GM21717 (cell line): ENCODE measurements at regions not wholly inside any gene's neighbourhood (a gene's known extent, or its start where the extent isn't known, plus 50 kb on each side); places are given as distances from the start of the nearest gene placed in this dataset.

Source experiments
- ATAC-seq: cut with Tn5 transposase; IDR thresholded peaks from one replicate; pipeline ENCODE4 v1.9.1; 2021; ENCODE audit warnings: mild to moderate bottlenecking, moderate library complexity; ENCODE audit not compliant: unreplicated experiment

GRCh38 chr14:26395726-26396125 is 202.1 kb downstream of the NOVA1 start:
- no peak for ATAC-seq

- no peak for ATAC-seq
Measured at GRCh38 chr14:26394150-26394810, 203.6 kb downstream of the NOVA1 start.

GRCh38 chr14:26392498-26392897 is 205.3 kb downstream of the NOVA1 start:
- ATAC-seq = no peak

- ATAC-seq = no peak
Measured at GRCh38 chr14:26389646-26390508, 208.0 kb downstream of the NOVA1 start.

- no peak for ATAC-seq
Measured at GRCh38 chr14:26385310-26385709, 212.5 kb downstream of the NOVA1 start.

- no peak for ATAC-seq
Measured at GRCh38 chr14:26382901-26383685, 214.7 kb downstream of the NOVA1 start.

GRCh38 chr14:26381405-26381804 is 216.4 kb downstream of the NOVA1 start:
- ATAC-seq = no peak

GRCh38 chr14:26380637-26381036 is 217.2 kb downstream of the NOVA1 start:
- no peak for ATAC-seq

GRCh38 chr14:26379951-26380350 is 217.9 kb downstream of the NOVA1 start:
- ATAC-seq = no peak

GRCh38 chr14:26377150-26377549 is 220.7 kb downstream of the NOVA1 start:
- ATAC-seq = no peak

GRCh38 chr14:26370115-26370514 is 227.7 kb downstream of the NOVA1 start:
- no peak for ATAC-seq

- no peak for ATAC-seq
Measured at GRCh38 chr14:26363689-26364088, 234.1 kb downstream of the NOVA1 start.

GRCh38 chr14:26344596-26344995 is 253.2 kb downstream of the NOVA1 start:
- no peak for ATAC-seq

- no peak for ATAC-seq
Measured at GRCh38 chr14:26339381-26339780, 258.5 kb downstream of the NOVA1 start.

GRCh38 chr14:26338231-26338630 is 259.6 kb downstream of the NOVA1 start:
- ATAC-seq = no peak

- ATAC-seq = no peak
Measured at GRCh38 chr14:26334288-26334687, 263.5 kb downstream of the NOVA1 start.

GRCh38 chr14:26332966-26333365 is 264.9 kb downstream of the NOVA1 start:
- no peak for ATAC-seq

- ATAC-seq = no peak
Measured at GRCh38 chr14:26330982-26331381, 266.9 kb downstream of the NOVA1 start.

- no peak for ATAC-seq
Measured at GRCh38 chr14:26328791-26329190, 269.0 kb downstream of the NOVA1 start.

GRCh38 chr14:26323869-26324268 is 274.0 kb downstream of the NOVA1 start:
- no peak for ATAC-seq

GRCh38 chr14:26320886-26321285 is 276.9 kb downstream of the NOVA1 start:
- no peak for ATAC-seq
